SK-N-SH treated with all-trans-retinoic acid at 6 μM for 48 hours (cell line): ENCODE measurements at regions not wholly inside any gene's neighbourhood (a gene's known extent, or its start where the extent isn't known, plus 50 kb on each side); places are given as distances from the start of the nearest gene placed in this dataset.

ENCODE experiments used
- BACH2 ChIP-seq: fragments of 250-450 bp; sonication (Bioruptor Pico); IDR thresholded peaks from 2 replicates; pipeline ENCODE4 v1.9.0; 2021; ENCODE audit warnings: mild to moderate bottlenecking, borderline replicate concordance
- CSDC2 ChIP-seq: fragments of 250-450 bp; sonication (Bioruptor Pico); IDR thresholded peaks from 2 replicates; pipeline ENCODE4 v1.5.0; 2020; ENCODE audit warnings: mild to moderate bottlenecking, moderate library complexity
- CSRNP3 ChIP-seq: fragments of 250-450 bp; sonication (Bioruptor Pico); IDR thresholded peaks from 2 replicates; pipeline ENCODE4 v1.5.1; 2021; ENCODE audit warnings: mild to moderate bottlenecking, moderate library complexity
- ESRRG ChIP-seq: fragments of 250-450 bp; sonication (Bioruptor Pico); IDR thresholded peaks from 2 replicates; pipeline ENCODE4 v1.6.1; 2021; ENCODE audit warnings: mild to moderate bottlenecking
- PPARA ChIP-seq: fragments of 250-450 bp; sonication (Bioruptor Pico); IDR thresholded peaks from 2 replicates; pipeline ENCODE4 v1.5.0; 2020; ENCODE audit warnings: mild to moderate bottlenecking, borderline replicate concordance
- RARB ChIP-seq: fragments of 250-450 bp; sonication (Bioruptor Pico); IDR thresholded peaks from 2 replicates; pipeline ENCODE4 v1.8.0; 2021; ENCODE audit warnings: mild to moderate bottlenecking, moderate library complexity
- ZFP3 ChIP-seq: fragments of 250-450 bp; sonication (Bioruptor Pico); IDR thresholded peaks from 2 replicates; pipeline ENCODE4 v1.5.0; 2020; ENCODE audit warnings: mild to moderate bottlenecking, moderate library complexity
- ZFP30 ChIP-seq: fragments of 450-650 bp; formaldehyde crosslinking; IDR thresholded peaks from 2 replicates; pipeline ENCODE4 v1.5.0; 2022; ENCODE audit warnings: mild to moderate bottlenecking, moderate library complexity

GRCh38 chr2:118644190-118644589 is 203.3 kb downstream of the EN1 start:
- no peak for TF ChIP-seq CSRNP3 (CRISPR knock-in tag)
- no peak for TF ChIP-seq RARB (CRISPR knock-in tag)
- TF ChIP-seq CSDC2 (CRISPR knock-in tag) = no peak
- TF ChIP-seq BACH2 (CRISPR knock-in tag) = no peak
- TF ChIP-seq ZFP3 (CRISPR knock-in tag) = no peak
- TF ChIP-seq PPARA (CRISPR knock-in tag) = no peak
- TF ChIP-seq ZFP30 = no peak
- no peak for TF ChIP-seq ESRRG (CRISPR knock-in tag)
